ENCODE measurements at regions not wholly inside any gene's neighbourhood (a gene's known extent, or its start where the extent isn't known, plus 50 kb on each side); places are given as distances from the start of the nearest gene placed in this dataset.

GRCh38 chr19:34075661-34076091 is 96.6 kb upstream of the LSM14A start:
- Histone ChIP-seq H3K9me3 (ENCODE audit: control insufficient read depth, insufficient read depth, low read depth, low read length) (no peaks in the 10 kb centered on the region), H3K27me3 (ENCODE audit: control insufficient read depth, insufficient read depth, low read length) (no peaks in the 10 kb centered on the region), H3K36me3 (ENCODE audit: control insufficient read depth, insufficient read depth, low read length) (no peaks in the 10 kb centered on the region), H3K4me3 (ENCODE audit: low read depth in 2 of 2, low read length in 2 of 2) (no peak overlapping the region), H3K4me1 (ENCODE audit: control insufficient read depth, insufficient read depth, low read length) (no peaks in the 10 kb centered on the region), H3K27ac (ENCODE audit: low read length) (no peak overlapping the region)
- ATAC-seq = no peak
- POLR2A ChIA-PET = no interaction called here
- CTCF ChIA-PET = no interaction called here
- no peak for DNase-seq (ENCODE audit: low read depth, low spot score)
- no peak for TF ChIP-seq SIN3A (IDR thresholded peaks at IDR 0.05; ENCODE audit: borderline replicate concordance, insufficient read depth, low read depth, low read length)
- TF ChIP-seq REST (IDR thresholded peaks at IDR 0.05; ENCODE audit: insufficient read depth in 1 of 2, low read depth in 2 of 2, low read length in 1 of 2) = no peak
- TF ChIP-seq POLR2AphosphoS5 (IDR thresholded peaks at IDR 0.05; ENCODE audit: low read depth, low read length) = no peak
- no peak for TF ChIP-seq TCF7L2 (IDR thresholded peaks at IDR 0.05; ENCODE audit: low read depth, low read length)
- TF ChIP-seq CTCF (IDR thresholded peaks at IDR 0.05) = no peak
- intact Hi-C loops (cut with micrococcal nuclease; ENCODE audit: unreplicated experiment) = no loop called here
- BruUV-seq (replicated peaks) = no TSS peak
- in situ Hi-C loops (cut with HindIII; ENCODE audit: low pct_unique_long_range_greater_than_20kb, low sequenced_read_pairs) = no loop called here

- intact Hi-C loops (cut with micrococcal nuclease; ENCODE audit: unreplicated experiment) (no loop called here), in situ Hi-C loops (cut with HindIII; ENCODE audit: low pct_unique_long_range_greater_than_20kb, low sequenced_read_pairs) (no loop called here)
- no peak for DNase-seq (ENCODE audit: low read depth, low spot score)
- no peaks in the 10 kb centered on the region for H3K4me1 ChIP-seq (ENCODE audit: control insufficient read depth, insufficient read depth, low read length)
- no peak overlapping the region for H3K27ac ChIP-seq (ENCODE audit: low read length)
- H3K36me3 ChIP-seq (ENCODE audit: control insufficient read depth, insufficient read depth, low read length) = no peaks in the 10 kb centered on the region
- no peaks in the 10 kb centered on the region for H3K9me3 ChIP-seq (ENCODE audit: control insufficient read depth, insufficient read depth, low read depth, low read length)
- CTCF ChIA-PET = interaction anchor here (0.9 kb wide), 1 partner anchor 304 kb away, joined by 3 read pairs; no protein-coding TSS in a partner anchor
- POLR2A ChIA-PET = interaction anchor here (0.6 kb wide), 1 partner anchor 10 kb away, joined by 5 read pairs; no protein-coding TSS in a partner anchor
- no peak for ATAC-seq
- no peak for TF ChIP-seq CTCF (IDR thresholded peaks at IDR 0.05)
- TF ChIP-seq REST (IDR thresholded peaks at IDR 0.05; ENCODE audit: insufficient read depth in 1 of 2, low read depth in 2 of 2, low read length in 1 of 2) = no peak
- TF ChIP-seq SIN3A (IDR thresholded peaks at IDR 0.05; ENCODE audit: borderline replicate concordance, insufficient read depth, low read depth, low read length) = no peak
- TF ChIP-seq POLR2AphosphoS5 (IDR thresholded peaks at IDR 0.05; ENCODE audit: low read depth, low read length) = no peak
- no peak for TF ChIP-seq TCF7L2 (IDR thresholded peaks at IDR 0.05; ENCODE audit: low read depth, low read length)
- BruUV-seq (replicated peaks) = no TSS peak
- H3K27me3 ChIP-seq (ENCODE audit: control insufficient read depth, insufficient read depth, low read length) = no peaks in the 10 kb centered on the region
- H3K4me3 ChIP-seq (ENCODE audit: low read depth in 2 of 2, low read length in 2 of 2) = no peak overlapping the region
Observed at GRCh38 chr19:34082289-34083077, 89.8 kb upstream of the LSM14A start.
